B cell (primary cell): ENCODE measurements at regions not wholly inside any gene's neighbourhood (a gene's known extent, or its start where the extent isn't known, plus 50 kb on each side); places are given as distances from the start of the nearest gene placed in this dataset.

Experiments
- EZH2 ChIP-seq: IDR thresholded peaks from 2 replicates; pipeline ENCODE4 v1.6.1; 2012; ENCODE audit warnings: borderline replicate concordance, low read depth, mild to moderate bottlenecking, moderate library complexity, low read length; ENCODE audit not compliant: insufficient read depth, poor library complexity, severe bottlenecking
- TF ChIP-seq, protein P1 (sequence below): fragments of 200-600 bp; IDR thresholded peaks from one replicate; pipeline ENCODE4 v1.8.0; 2022; ENCODE audit warnings: antibody characterized with exemption, mild to moderate bottlenecking

DNA sequence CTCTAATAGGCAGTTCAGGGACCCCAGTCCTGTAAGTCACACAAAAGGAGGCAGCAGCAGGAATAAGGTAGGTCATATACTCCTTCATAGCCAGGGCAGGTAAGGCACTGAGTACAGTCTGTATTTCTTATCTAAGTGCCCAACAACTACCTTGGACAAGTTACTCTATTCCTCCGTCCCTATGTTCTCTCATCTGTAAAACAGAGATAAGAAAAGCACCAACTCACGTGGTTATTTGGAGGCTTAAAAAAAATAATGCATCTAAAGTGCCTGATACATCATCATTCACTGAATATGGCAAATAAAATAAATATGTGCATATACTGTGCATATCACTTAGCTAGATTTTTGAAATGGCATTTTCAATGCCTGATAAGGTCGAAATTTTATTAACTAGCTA is 298.1 kb upstream of the CDYL start:
- TF ChIP-seq, protein P1, sequence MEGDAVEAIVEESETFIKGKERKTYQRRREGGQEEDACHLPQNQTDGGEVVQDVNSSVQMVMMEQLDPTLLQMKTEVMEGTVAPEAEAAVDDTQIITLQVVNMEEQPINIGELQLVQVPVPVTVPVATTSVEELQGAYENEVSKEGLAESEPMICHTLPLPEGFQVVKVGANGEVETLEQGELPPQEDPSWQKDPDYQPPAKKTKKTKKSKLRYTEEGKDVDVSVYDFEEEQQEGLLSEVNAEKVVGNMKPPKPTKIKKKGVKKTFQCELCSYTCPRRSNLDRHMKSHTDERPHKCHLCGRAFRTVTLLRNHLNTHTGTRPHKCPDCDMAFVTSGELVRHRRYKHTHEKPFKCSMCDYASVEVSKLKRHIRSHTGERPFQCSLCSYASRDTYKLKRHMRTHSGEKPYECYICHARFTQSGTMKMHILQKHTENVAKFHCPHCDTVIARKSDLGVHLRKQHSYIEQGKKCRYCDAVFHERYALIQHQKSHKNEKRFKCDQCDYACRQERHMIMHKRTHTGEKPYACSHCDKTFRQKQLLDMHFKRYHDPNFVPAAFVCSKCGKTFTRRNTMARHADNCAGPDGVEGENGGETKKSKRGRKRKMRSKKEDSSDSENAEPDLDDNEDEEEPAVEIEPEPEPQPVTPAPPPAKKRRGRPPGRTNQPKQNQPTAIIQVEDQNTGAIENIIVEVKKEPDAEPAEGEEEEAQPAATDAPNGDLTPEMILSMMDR = no peak
- TF ChIP-seq EZH2 = no peak
